ENCODE measurements at regions not wholly inside any gene's neighbourhood (a gene's known extent, or its start where the extent isn't known, plus 50 kb on each side); places are given as distances from the start of the nearest gene placed in this dataset.

GRCh38 chr2:221096706-221097567 lies 475.2 kb downstream of the EPHA4 start:
- Histone ChIP-seq H3K9ac (ENCODE audit: low read depth, low read length) (no peak overlapping the region), H3K4me1 (ENCODE audit: insufficient read depth, low read length) (no peaks in the 10 kb centered on the region; the same call in 1 of the 2 replicates), H3K9me3 (ENCODE audit: control insufficient read depth, insufficient read depth, low read length) (no peaks in the 10 kb centered on the region), H3K36me3 (ENCODE audit: insufficient read depth, low read length) (no peaks in the 10 kb centered on the region)

GRCh38 chr2:221097568-221097915 lies 474.6 kb downstream of the EPHA4 start:
- Histone ChIP-seq H3K4me1 (ENCODE audit: insufficient read depth, low read length) (no peaks in the 10 kb centered on the region; the same call in 1 of the 2 replicates), H3K36me3 (ENCODE audit: insufficient read depth, low read length) (no peaks in the 10 kb centered on the region), H3K9me3 (ENCODE audit: control insufficient read depth, insufficient read depth, low read length) (no peaks in the 10 kb centered on the region), H3K9ac (ENCODE audit: low read depth, low read length) (no peak overlapping the region)

GRCh38 chr2:221097949-221098348 lies 474.2 kb downstream of the EPHA4 start:
- no peaks in the 10 kb centered on the region; the same call in 1 of the 2 replicates for H3K4me1 ChIP-seq (ENCODE audit: insufficient read depth, low read length)
- no peaks in the 10 kb centered on the region for H3K36me3 ChIP-seq (ENCODE audit: insufficient read depth, low read length)
- H3K9me3 ChIP-seq (ENCODE audit: control insufficient read depth, insufficient read depth, low read length): no peaks in the 10 kb centered on the region

GRCh38 chr2:221100467-221101089 lies 471.5 kb downstream of the EPHA4 start:
- H3K36me3 ChIP-seq (ENCODE audit: insufficient read depth, low read length): no peaks in the 10 kb centered on the region
- no peak overlapping the region for H3K9ac ChIP-seq (ENCODE audit: low read depth, low read length)
- H3K9me3 ChIP-seq (ENCODE audit: control insufficient read depth, insufficient read depth, low read length): no peaks in the 10 kb centered on the region
- no peaks in the 10 kb centered on the region; the same call in 1 of the 2 replicates for H3K4me1 ChIP-seq (ENCODE audit: insufficient read depth, low read length)

More at GRCh38 chr2:221097949-221098348, 474.2 kb downstream of the EPHA4 start:
- H3K9ac ChIP-seq (ENCODE audit: low read depth, low read length): no peak overlapping the region

GRCh38 chr2:221102896-221103688 lies 469.0 kb downstream of the EPHA4 start:
- Histone ChIP-seq H3K36me3 (ENCODE audit: insufficient read depth, low read length) (no peaks in the 10 kb centered on the region), H3K9ac (ENCODE audit: low read depth, low read length) (no peak overlapping the region), H3K9me3 (ENCODE audit: control insufficient read depth, insufficient read depth, low read length) (no peaks in the 10 kb centered on the region), H3K4me1 (ENCODE audit: insufficient read depth, low read length) (no peaks in the 10 kb centered on the region)

- no peak overlapping the region for H3K9ac ChIP-seq (ENCODE audit: low read depth, low read length)
These were observed 468.2 kb downstream of the EPHA4 start for GRCh38 chr2:221103930-221104329.

GRCh38 chr2:221104361-221104811 lies 467.7 kb downstream of the EPHA4 start:
- Histone ChIP-seq H3K4me1 (ENCODE audit: insufficient read depth, low read length) (no peaks in the 10 kb centered on the region), H3K36me3 (ENCODE audit: insufficient read depth, low read length) (no peaks in the 10 kb centered on the region), H3K9me3 (ENCODE audit: control insufficient read depth, insufficient read depth, low read length) (no peaks in the 10 kb centered on the region), H3K9ac (ENCODE audit: low read depth, low read length) (no peak overlapping the region)

More at GRCh38 chr2:221103930-221104329, 468.2 kb downstream of the EPHA4 start:
- H3K9me3 ChIP-seq (ENCODE audit: control insufficient read depth, insufficient read depth, low read length): no peaks in the 10 kb centered on the region
- H3K36me3 ChIP-seq (ENCODE audit: insufficient read depth, low read length): no peaks in the 10 kb centered on the region
- no peaks in the 10 kb centered on the region for H3K4me1 ChIP-seq (ENCODE audit: insufficient read depth, low read length)

GRCh38 chr2:221106241-221106640 lies 465.9 kb downstream of the EPHA4 start:
- H3K4me1 ChIP-seq (ENCODE audit: insufficient read depth, low read length): no peaks in the 10 kb centered on the region
- no peak overlapping the region for H3K9ac ChIP-seq (ENCODE audit: low read depth, low read length)
- H3K36me3 ChIP-seq (ENCODE audit: insufficient read depth, low read length): no peaks in the 10 kb centered on the region
- H3K9me3 ChIP-seq (ENCODE audit: control insufficient read depth, insufficient read depth, low read length): no peaks in the 10 kb centered on the region

- H3K4me1 ChIP-seq (ENCODE audit: insufficient read depth, low read length): no peaks in the 10 kb centered on the region
- no peaks in the 10 kb centered on the region for H3K9me3 ChIP-seq (ENCODE audit: control insufficient read depth, insufficient read depth, low read length)
- no peak overlapping the region for H3K9ac ChIP-seq (ENCODE audit: low read depth, low read length)
- H3K36me3 ChIP-seq (ENCODE audit: insufficient read depth, low read length): no peaks in the 10 kb centered on the region
These were observed 464.7 kb downstream of the EPHA4 start for GRCh38 chr2:221107424-221107823.

- H3K9me3 ChIP-seq (ENCODE audit: control insufficient read depth, insufficient read depth, low read length): no peaks in the 10 kb centered on the region
- no peaks in the 10 kb centered on the region for H3K36me3 ChIP-seq (ENCODE audit: insufficient read depth, low read length)
- no peaks in the 10 kb centered on the region for H3K4me1 ChIP-seq (ENCODE audit: insufficient read depth, low read length)
- H3K9ac ChIP-seq (ENCODE audit: low read depth, low read length): no peak overlapping the region
These were observed 462.6 kb downstream of the EPHA4 start for GRCh38 chr2:221109552-221109951.

- Histone ChIP-seq H3K36me3 (ENCODE audit: insufficient read depth, low read length) (no peaks in the 10 kb centered on the region), H3K9ac (ENCODE audit: low read depth, low read length) (no peak overlapping the region), H3K4me1 (ENCODE audit: insufficient read depth, low read length) (no peaks in the 10 kb centered on the region), H3K9me3 (ENCODE audit: control insufficient read depth, insufficient read depth, low read length) (no peaks in the 10 kb centered on the region)
These were observed 460.4 kb downstream of the EPHA4 start for GRCh38 chr2:221111739-221112138.

- Histone ChIP-seq H3K9ac (ENCODE audit: low read depth, low read length) (no peak overlapping the region), H3K4me1 (ENCODE audit: insufficient read depth, low read length) (no peaks in the 10 kb centered on the region), H3K9me3 (ENCODE audit: control insufficient read depth, insufficient read depth, low read length) (no peaks in the 10 kb centered on the region), H3K36me3 (ENCODE audit: insufficient read depth, low read length) (no peaks in the 10 kb centered on the region)
These were observed 459.4 kb downstream of the EPHA4 start for GRCh38 chr2:221112744-221113143.

- no peak overlapping the region for H3K9ac ChIP-seq (ENCODE audit: low read depth, low read length)
- no peaks in the 10 kb centered on the region for H3K4me1 ChIP-seq (ENCODE audit: insufficient read depth, low read length)
- no peaks in the 10 kb centered on the region for H3K9me3 ChIP-seq (ENCODE audit: control insufficient read depth, insufficient read depth, low read length)
- no peaks in the 10 kb centered on the region for H3K36me3 ChIP-seq (ENCODE audit: insufficient read depth, low read length)
These were observed 456.2 kb downstream of the EPHA4 start for GRCh38 chr2:221115944-221116343.

GRCh38 chr2:221120643-221121042 lies 451.5 kb downstream of the EPHA4 start:
- Histone ChIP-seq H3K9ac (ENCODE audit: low read depth, low read length) (no peak overlapping the region), H3K4me1 (ENCODE audit: insufficient read depth, low read length) (peaks cover 4% of the 10 kb centered on the region), H3K9me3 (ENCODE audit: control insufficient read depth, insufficient read depth, low read length) (no peaks in the 10 kb centered on the region), H3K36me3 (ENCODE audit: insufficient read depth, low read length) (no peaks in the 10 kb centered on the region)

All from ES-I3 (cell line).